Stimulated activated CD4-positive, alpha-beta T cell treated with anti-CD3 and anti-CD28 coated beads, Interleukin-4, amount 100 ng/mL, for 48 hours (primary cell): ENCODE measurements at regions not wholly inside any gene's neighbourhood (a gene's known extent, or its start where the extent isn't known, plus 50 kb on each side); places are given as distances from the start of the nearest gene placed in this dataset.

Source experiments
- DNase-seq, 2 donors: peaks; one replicate each; pipeline ENCODE4 v3.0.0-alpha.2; 2020; ENCODE audit warnings: low read depth in 2 of 2

- DNase-seq = no peak
Measured at GRCh38 chr17:15177343-15177742, 87.8 kb downstream of the PMP22 start.

- no peak for DNase-seq
Measured at GRCh38 chr17:15175356-15175755, 89.8 kb downstream of the PMP22 start.

- peak; percentile 2 to 23 for DNase-seq
Measured at GRCh38 chr17:15171167-15172047, 93.7 kb downstream of the PMP22 start.

GRCh38 chr17:15169676-15170075, 95.5 kb downstream of the PMP22 start:
- DNase-seq = no peak

GRCh38 chr17:15168379-15168778, 96.7 kb downstream of the PMP22 start:
- no peak for DNase-seq

DNA sequence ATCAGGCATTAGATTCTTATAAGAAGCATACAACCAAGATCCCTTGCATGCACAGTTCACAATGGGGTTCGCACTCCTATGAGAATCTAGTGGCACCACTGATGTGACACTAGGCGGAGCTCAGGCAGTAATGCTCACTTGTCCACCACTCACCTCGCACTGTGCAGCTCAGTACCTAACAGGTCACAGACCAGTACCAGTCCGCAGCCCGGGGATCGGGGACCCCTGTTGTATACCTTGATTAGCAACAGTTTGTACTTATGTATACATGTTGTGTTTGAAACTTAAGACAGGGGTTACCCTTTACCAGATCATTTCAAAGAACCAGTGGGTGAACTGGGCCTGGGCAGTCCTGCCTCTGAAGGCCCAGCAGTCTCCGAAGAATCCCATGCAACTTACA, 103.7 kb downstream of the PMP22 start:
- no peak for DNase-seq

- DNase-seq = no peak
Measured at GRCh38 chr17:15157051-15157450, 108.1 kb downstream of the PMP22 start.

GRCh38 chr17:15154618-15155017, 110.5 kb downstream of the PMP22 start:
- DNase-seq = no peak

DNA sequence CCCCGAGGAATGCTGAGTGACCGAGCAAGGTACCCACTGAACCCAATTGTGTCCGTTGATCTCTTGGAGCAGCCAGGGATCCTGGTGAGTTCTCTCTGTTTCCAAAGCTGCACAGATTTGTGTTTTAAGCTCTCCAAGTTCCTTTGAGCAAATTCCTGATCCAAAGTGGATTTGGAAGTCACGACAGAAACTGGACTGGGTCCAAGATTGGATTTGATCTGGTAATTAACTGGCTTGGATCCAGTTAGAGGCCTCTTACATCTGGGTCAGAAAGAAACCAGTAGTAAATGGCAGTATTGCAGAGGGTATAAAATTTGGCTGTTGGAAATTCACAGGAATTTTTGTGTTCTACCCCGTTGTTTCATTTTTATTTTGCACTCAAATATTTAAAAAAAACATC, 119.5 kb downstream of the PMP22 start:
- DNase-seq = no peak

- no peak for DNase-seq
Measured at GRCh38 chr17:15143524-15143923, 121.6 kb downstream of the PMP22 start.

DNA sequence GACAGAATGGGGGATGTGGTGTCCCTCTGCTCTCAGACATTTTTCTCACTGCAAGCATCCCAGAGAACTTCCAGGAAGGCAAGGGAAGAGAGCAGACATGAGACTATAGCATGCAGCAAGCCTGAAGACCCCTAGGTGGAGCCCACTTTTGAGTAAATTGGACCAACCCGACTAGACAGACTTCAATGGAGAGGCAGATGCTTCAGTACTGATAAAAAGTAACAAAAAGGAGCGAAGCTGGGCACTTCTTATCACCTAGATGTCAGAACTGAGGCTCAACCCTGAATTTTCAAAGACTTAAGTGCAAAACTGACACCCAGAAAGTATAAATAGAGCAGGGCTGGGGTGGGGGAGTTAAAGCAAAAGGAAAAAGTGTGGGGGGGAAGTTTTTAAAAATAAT, 130.8 kb downstream of the PMP22 start:
- no peak for DNase-seq

DNA sequence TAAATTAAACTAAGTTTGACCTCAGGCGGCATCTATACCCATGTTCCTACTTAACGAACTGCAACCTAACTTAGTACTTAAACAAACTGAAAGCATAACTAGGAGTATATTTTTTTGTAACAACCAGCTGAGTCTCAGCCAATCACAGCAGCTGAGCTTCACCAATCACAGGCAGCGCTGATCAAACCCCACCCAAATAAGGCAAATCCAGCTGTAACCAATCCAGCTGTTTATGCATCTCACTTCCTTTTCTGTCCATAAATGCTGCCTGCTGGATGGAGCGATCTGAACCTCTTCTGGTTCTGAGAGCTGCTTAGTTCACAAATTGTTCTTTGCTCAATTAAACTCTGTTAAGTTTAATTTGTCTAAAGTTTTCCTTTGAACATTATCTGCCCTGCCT, 131.3 kb downstream of the PMP22 start:
- DNase-seq = no peak

- no peak for DNase-seq
Measured at GRCh38 chr17:15133143-15133542, 132.0 kb downstream of the PMP22 start.

DNA sequence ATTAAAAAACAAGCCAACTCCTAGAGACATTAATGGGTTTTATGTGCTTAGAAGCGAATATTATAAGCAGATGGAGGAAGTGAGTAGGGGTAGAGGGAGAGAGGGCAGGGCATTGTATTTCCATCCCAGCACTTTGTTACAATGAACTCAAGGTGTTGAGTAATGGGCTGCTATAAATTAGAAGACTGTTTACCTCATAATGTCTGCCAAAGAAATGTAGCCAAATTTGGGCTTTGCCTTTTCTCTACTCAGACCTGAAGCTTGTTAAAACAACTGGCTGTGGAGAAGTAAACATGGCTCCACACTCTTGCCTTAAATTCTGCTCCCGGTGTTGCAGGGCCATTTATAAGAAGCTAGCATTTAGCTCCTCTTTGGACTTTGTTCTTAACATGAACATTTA, 134.7 kb downstream of the PMP22 start:
- DNase-seq = no peak

DNA sequence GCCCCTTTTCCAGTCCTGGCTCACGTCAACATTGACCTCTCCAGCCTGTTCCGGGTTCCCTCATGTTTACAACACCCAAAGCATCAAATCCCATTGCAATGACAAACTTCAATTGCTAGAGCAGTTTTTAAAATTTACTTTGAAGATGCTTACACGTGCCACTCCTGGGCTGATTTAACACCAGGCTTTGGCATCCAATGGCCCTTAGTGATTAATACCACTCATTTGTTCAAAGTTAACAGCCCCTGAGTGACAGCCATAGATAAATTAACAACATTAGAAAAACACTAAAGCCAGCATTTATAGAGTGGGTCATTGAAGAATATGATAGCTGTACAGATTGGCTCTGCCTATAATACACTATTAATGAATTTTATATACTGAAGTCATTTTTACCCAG, 135.1 kb downstream of the PMP22 start:
- no peak for DNase-seq

- DNase-seq = no peak
Measured at GRCh38 chr17:15124746-15125145, 140.4 kb downstream of the PMP22 start.

- no peak for DNase-seq
Measured at GRCh38 chr17:15124264-15124595, 140.9 kb downstream of the PMP22 start.

GRCh38 chr17:15123593-15124263, 141.4 kb downstream of the PMP22 start:
- no peak for DNase-seq

DNA sequence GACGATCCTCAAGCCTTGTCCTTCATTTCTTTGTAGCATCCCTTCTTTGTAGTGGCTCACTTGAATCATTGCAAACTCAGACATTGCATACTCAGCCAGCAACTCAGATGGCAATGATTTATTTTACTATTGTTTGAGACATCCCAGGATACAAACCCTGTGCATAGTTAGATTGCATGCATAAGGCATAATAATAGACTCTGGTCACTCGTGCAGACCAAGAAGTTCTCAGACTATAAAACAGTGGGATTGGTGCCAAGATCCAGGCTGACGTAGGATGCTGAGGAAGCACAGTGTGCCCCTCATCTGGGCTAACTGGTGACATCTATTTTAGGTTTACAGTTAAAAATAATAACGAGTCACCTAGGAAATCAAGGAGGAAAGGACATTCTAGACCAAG, 142.3 kb downstream of the PMP22 start:
- DNase-seq = no peak

DNA sequence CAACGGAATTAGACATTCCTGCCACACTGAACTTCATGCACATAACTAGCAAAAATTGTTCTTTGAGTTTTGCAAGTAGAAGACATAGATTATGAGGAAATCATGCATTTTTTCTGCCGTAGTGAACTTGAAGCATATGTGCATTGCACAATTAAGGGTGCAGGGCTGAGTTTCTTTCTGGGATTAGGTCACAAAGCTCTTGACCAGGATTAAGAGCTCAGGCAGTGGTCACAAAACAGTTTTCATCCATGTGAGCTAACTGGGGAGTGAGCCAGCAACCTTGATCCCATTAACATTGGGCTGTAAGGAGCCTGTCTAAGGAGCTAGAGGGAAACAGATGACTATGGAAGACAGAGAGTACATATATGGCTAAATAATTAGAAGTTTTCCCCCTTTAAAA, 143.7 kb downstream of the PMP22 start:
- DNase-seq = no peak

DNA sequence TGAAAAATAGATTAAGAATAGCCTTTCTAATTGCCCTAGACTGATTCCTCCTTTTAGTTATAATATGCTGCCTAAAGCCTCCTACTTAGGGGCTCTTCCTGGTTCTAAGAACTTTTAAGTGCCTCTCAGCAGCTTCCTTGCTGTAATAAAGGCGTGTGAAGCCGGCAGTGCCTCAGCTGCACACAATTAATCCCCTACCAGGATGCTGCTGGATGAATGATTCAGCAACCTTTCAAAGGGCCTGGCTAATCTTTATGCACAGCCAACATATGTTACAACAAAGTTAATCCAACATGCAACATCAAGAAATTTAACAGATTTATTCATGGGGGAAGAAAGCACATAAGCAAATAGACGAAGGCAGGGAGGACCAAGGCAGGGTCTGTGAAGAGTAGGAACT, 145.2 kb downstream of the PMP22 start:
- no peak for DNase-seq

- DNase-seq = no peak
Measured at GRCh38 chr17:15117239-15117638, 147.9 kb downstream of the PMP22 start.

DNA sequence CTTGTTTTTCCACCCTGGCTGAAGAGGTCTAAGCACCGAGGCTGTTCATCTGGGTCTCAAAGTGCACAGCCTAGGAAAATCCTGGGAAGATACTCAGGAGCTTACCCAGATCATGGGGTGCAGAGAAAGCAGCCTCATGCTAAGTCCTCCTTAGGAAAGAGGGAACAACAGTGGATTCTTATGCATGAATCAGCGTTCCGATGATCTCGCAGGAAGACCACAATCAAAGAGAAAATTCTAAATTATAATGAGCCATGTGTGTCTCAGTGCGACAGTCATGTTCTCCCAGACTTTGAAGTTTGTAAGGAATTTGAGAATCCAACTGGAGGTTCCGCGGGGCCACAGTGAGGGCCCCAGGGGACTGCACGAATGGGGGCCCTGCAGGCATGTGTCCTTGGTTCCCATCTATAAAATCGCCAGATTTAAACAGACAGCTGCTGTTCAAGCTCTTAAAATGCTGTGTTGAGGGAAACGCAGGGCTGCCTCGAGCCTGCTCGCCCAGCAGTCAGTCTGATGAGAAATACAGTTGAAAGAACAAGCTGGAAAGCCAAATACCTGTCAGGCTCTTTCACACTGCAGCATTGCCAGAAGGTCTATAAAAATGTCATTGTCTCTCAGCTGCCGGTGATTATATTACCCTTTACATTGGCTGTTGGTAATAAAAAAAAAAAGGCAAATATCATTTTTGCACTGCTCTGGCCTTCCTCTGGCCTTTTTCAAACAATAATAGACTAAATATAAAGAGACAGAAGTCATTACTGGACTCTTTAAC, 152.1 kb downstream of the PMP22 start:
- DNase-seq = no peak
